Neural progenitor cell (in vitro differentiated cells): ENCODE measurements at regions not wholly inside any gene's neighbourhood (a gene's known extent, or its start where the extent isn't known, plus 50 kb on each side); places are given as distances from the start of the nearest gene placed in this dataset.
"Not testable (repeated sequence)": the region's sequence is repeated elsewhere in the genome, so short reads cannot be mapped to it uniquely, and the experiment has no call there.

Experiments
- DNase-seq: peaks from one replicate; pipeline ENCODE4 v3.0.0-alpha.2; 2016; ENCODE audit warnings: low spot score
- H2AFZ ChIP-seq: fragments of 200-600 bp; sonication (generic); replicated peaks from 2 replicates; pipeline ENCODE4 v1.6.1; 2016; ENCODE audit warnings: antibody characterized with exemption
- H3F3A ChIP-seq: fragments of 200-600 bp; sonication (generic); 2 replicates; pipeline ENCODE4 v1.6.1; 2016; ENCODE audit warnings: antibody characterized with exemption, low read depth
- H3K27ac ChIP-seq: fragments of 200-600 bp; sonication (generic); 2 replicates; pipeline ENCODE4 v1.5.1; 2016; ENCODE audit warnings: mild to moderate bottlenecking
- H3K27me3 ChIP-seq: fragments of 200-600 bp; sonication (generic); 2 replicates; pipeline ENCODE4 v1.6.1; 2016; ENCODE audit warnings: mild to moderate bottlenecking, moderate library complexity
- H3K36me3 ChIP-seq: fragments of 200-600 bp; sonication (generic); 2 replicates; pipeline ENCODE4 v1.5.1; 2016
- H3K4me1 ChIP-seq: fragments of 200-600 bp; sonication (generic); 2 replicates; pipeline ENCODE4 v1.6.1; 2016; ENCODE audit warnings: mixed run types
- H3K4me2 ChIP-seq: fragments of 200-600 bp; sonication (generic); 2 replicates; pipeline ENCODE4 v1.6.1; 2016
- H3K4me3 ChIP-seq: fragments of 200-600 bp; sonication (generic); 2 replicates; pipeline ENCODE4 v1.5.1; 2016
- H3K79me2 ChIP-seq: fragments of 200-600 bp; sonication (generic); 2 replicates; pipeline ENCODE4 v1.6.1; 2016; ENCODE audit warnings: low read depth
- H3K9ac ChIP-seq: fragments of 200-600 bp; sonication (generic); 2 replicates; pipeline ENCODE4 v1.6.1; 2016
- H3K9me3 ChIP-seq: fragments of 200-600 bp; sonication (generic); 2 replicates; pipeline ENCODE4 v1.5.1; 2016; ENCODE audit warnings: low read depth
- H4K20me1 ChIP-seq: fragments of 200-600 bp; sonication (generic); 2 replicates; pipeline ENCODE4 v1.6.1; 2016; ENCODE audit warnings: low read depth
- H3K27ac Mint-ChIP-seq: 3 replicates; pipeline ENCODE4 v1.8.0; 2021; ENCODE audit warnings: mixed read lengths
- H3K27me3 Mint-ChIP-seq: 2 replicates; pipeline ENCODE4 v1.8.0; 2022; ENCODE audit warnings: low read depth, mild to moderate bottlenecking, inconsistent platforms, moderate library complexity, mixed read lengths; ENCODE audit not compliant: insufficient read depth
- H3K36me3 Mint-ChIP-seq: 3 replicates; pipeline ENCODE4 v1.8.0; 2021; ENCODE audit warnings: mixed read lengths
- H3K4me1 Mint-ChIP-seq: 3 replicates; pipeline ENCODE4 v1.8.0; 2021; ENCODE audit warnings: mixed read lengths
- H3K4me3 Mint-ChIP-seq: 3 replicates; pipeline ENCODE4 v1.8.0; 2021; ENCODE audit warnings: mild to moderate bottlenecking, moderate library complexity, mixed read lengths
- H3K9me3 Mint-ChIP-seq: 3 replicates; pipeline ENCODE4 v1.8.0; 2020; ENCODE audit warnings: mixed read lengths

DNA sequence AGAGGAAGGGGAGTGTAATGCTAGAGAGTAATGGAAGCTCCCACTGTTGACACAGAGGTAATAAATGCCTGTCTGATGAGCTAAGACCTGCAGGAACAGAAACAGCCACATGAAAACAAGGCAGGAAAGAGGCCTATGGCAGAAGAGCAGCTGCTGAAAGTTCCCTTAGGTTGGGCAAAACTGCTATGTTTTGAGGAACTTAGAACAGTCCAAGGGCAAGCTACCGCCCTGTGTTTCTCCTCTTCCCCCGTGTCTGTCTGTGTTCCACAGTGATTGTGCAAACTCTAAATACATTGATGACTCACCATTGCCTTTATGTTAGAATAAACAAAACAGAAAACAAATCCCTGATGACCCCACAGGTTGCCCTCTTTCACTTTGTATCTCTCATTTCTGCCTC lies 165.6 kb upstream of the POTEB2 start:
- not testable (repeated sequence) for H3K9ac ChIP-seq, H3K4me3 ChIP-seq, H3K27ac Mint-ChIP-seq, H3K4me3 Mint-ChIP-seq, H3K4me1 ChIP-seq, H3K27ac ChIP-seq, H3K27me3 Mint-ChIP-seq, H3K9me3 ChIP-seq, H3K36me3 Mint-ChIP-seq, H3K4me2 ChIP-seq, H4K20me1 ChIP-seq, H3K36me3 ChIP-seq, H3K79me2 ChIP-seq, H3K27me3 ChIP-seq, H3F3A ChIP-seq, H3K4me1 Mint-ChIP-seq, H3K9me3 Mint-ChIP-seq, DNase-seq, H2AFZ ChIP-seq

DNA sequence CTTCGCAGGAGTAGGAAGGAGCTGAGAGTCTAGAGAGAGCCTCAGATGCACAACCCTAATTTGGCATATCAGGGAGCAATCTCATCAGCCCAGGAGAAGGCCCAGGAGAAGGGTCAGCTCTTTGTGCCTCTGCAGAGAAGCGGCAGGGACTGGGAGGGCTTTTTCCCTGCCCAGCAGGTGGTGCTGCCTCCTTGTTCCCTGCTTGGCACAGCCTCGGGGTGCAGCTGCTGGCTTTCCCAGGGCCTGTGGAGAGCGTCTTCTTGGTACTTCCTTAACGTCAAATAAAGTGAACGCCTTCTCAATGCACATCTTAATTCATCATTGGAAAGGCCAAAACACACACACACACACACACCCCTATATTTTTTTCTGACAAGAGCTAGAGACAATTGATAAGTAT lies 162.9 kb upstream of the POTEB2 start:
- H3F3A ChIP-seq, H2AFZ ChIP-seq, H3K4me1 ChIP-seq, H3K4me1 Mint-ChIP-seq, H3K9me3 ChIP-seq, H3K27ac Mint-ChIP-seq, H3K9ac ChIP-seq, H3K9me3 Mint-ChIP-seq, H4K20me1 ChIP-seq, H3K27ac ChIP-seq, H3K27me3 ChIP-seq, H3K79me2 ChIP-seq, H3K36me3 ChIP-seq, H3K4me3 ChIP-seq, H3K4me2 ChIP-seq, H3K4me3 Mint-ChIP-seq, H3K27me3 Mint-ChIP-seq, H3K36me3 Mint-ChIP-seq, DNase-seq: not testable (repeated sequence)

- H3K4me3 Mint-ChIP-seq, H3K4me1 Mint-ChIP-seq, H3K4me2 ChIP-seq, H3K27me3 ChIP-seq, H3K27ac Mint-ChIP-seq, H3K9me3 Mint-ChIP-seq, H3K36me3 Mint-ChIP-seq, H3K27ac ChIP-seq, H3K9ac ChIP-seq, H3K79me2 ChIP-seq, H3K9me3 ChIP-seq, H3F3A ChIP-seq, H3K4me3 ChIP-seq, H3K4me1 ChIP-seq, H3K27me3 Mint-ChIP-seq, DNase-seq, H4K20me1 ChIP-seq, H2AFZ ChIP-seq, H3K36me3 ChIP-seq: not testable (repeated sequence)
Measured at GRCh38 chr15:21027942-21028341, 161.8 kb upstream of the POTEB2 start.

DNA sequence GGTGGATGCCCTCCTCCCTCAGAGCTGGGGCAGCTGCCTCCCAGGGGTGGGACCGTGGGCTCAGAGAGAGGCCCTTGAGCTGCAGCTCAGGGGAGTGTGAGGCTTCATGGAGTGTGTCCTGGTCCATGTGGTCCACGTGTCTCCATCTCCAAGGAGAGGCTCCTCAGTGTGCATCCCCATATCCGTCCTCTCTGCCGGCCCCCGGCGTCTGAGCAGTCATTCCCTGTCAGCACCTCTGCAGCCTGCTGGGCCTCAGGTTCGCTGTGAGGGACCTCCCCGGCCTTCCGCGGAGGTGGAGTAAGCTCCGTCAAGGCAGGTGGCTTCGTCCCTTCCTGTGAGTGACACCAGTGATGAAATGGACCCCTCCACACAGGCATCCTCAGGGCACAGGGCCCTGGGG lies 160.7 kb upstream of the POTEB2 start:
- H3K4me1 ChIP-seq, H3K9ac ChIP-seq, H3K36me3 ChIP-seq, H3K4me1 Mint-ChIP-seq, H3K79me2 ChIP-seq, H3K4me3 ChIP-seq, H3K9me3 ChIP-seq, H4K20me1 ChIP-seq, H3K4me3 Mint-ChIP-seq, H3K27ac ChIP-seq, H3K9me3 Mint-ChIP-seq, DNase-seq, H3K27me3 ChIP-seq, H3K27ac Mint-ChIP-seq, H3K27me3 Mint-ChIP-seq, H2AFZ ChIP-seq, H3K4me2 ChIP-seq, H3K36me3 Mint-ChIP-seq, H3F3A ChIP-seq: not testable (repeated sequence)

- H3K36me3 ChIP-seq, H3K27me3 ChIP-seq, H3K36me3 Mint-ChIP-seq, H3K4me1 ChIP-seq, H3K4me3 Mint-ChIP-seq, H3K9me3 Mint-ChIP-seq, H4K20me1 ChIP-seq, H3K4me3 ChIP-seq, H3K9ac ChIP-seq, DNase-seq, H2AFZ ChIP-seq, H3K9me3 ChIP-seq, H3K4me1 Mint-ChIP-seq, H3K4me2 ChIP-seq, H3K27me3 Mint-ChIP-seq, H3K27ac ChIP-seq, H3K27ac Mint-ChIP-seq, H3K79me2 ChIP-seq, H3F3A ChIP-seq: not testable (repeated sequence)
Measured at GRCh38 chr15:21024235-21024987, 158.3 kb upstream of the POTEB2 start.

DNA sequence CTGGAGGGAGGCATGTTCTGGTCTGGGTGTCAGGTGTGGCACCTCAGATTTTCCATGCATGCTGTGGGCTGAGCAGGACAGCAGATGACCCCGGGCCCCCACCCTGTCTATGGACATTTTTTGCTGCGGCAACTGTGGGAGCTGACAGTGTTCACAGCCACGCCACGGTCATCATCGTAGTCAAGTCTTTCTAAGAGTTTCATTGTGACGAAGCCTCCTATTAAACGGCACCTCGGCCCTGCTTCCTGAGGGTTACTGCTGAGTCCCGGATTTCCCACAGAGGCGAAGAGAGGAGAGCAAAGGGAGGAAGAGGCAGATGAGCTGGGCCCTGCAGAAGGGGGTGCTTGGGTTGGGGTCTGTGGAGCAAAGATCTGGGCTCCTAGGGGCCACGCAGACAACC lies 152.1 kb upstream of the POTEB2 start:
- not testable (repeated sequence) for H3F3A ChIP-seq, H3K36me3 Mint-ChIP-seq, H3K27me3 ChIP-seq, DNase-seq, H3K4me3 Mint-ChIP-seq, H3K4me3 ChIP-seq, H3K9me3 Mint-ChIP-seq, H3K4me2 ChIP-seq, H3K27ac Mint-ChIP-seq, H3K4me1 Mint-ChIP-seq, H4K20me1 ChIP-seq, H3K9ac ChIP-seq, H3K9me3 ChIP-seq, H3K79me2 ChIP-seq, H2AFZ ChIP-seq, H3K27ac ChIP-seq, H3K36me3 ChIP-seq, H3K4me1 ChIP-seq, H3K27me3 Mint-ChIP-seq

GRCh38 chr15:21017326-21017725 lies 151.2 kb upstream of the POTEB2 start:
- H3K9me3 Mint-ChIP-seq, H3K4me2 ChIP-seq, H3K4me3 ChIP-seq, H3K27me3 ChIP-seq, H3K27ac Mint-ChIP-seq, H3K9ac ChIP-seq, H3K4me3 Mint-ChIP-seq, H3K9me3 ChIP-seq, H3K79me2 ChIP-seq, H3K36me3 Mint-ChIP-seq, H4K20me1 ChIP-seq, H2AFZ ChIP-seq, H3K36me3 ChIP-seq, H3F3A ChIP-seq, H3K4me1 Mint-ChIP-seq, H3K4me1 ChIP-seq, H3K27ac ChIP-seq, DNase-seq, H3K27me3 Mint-ChIP-seq: not testable (repeated sequence)

GRCh38 chr15:21016589-21016988 lies 150.5 kb upstream of the POTEB2 start:
- not testable (repeated sequence) for H3K36me3 Mint-ChIP-seq, H2AFZ ChIP-seq, H3K27me3 Mint-ChIP-seq, H3K27ac Mint-ChIP-seq, H3K4me1 Mint-ChIP-seq, H3K9ac ChIP-seq, DNase-seq, H4K20me1 ChIP-seq, H3K9me3 Mint-ChIP-seq, H3K4me3 Mint-ChIP-seq, H3K79me2 ChIP-seq, H3K9me3 ChIP-seq, H3K4me2 ChIP-seq, H3F3A ChIP-seq, H3K27me3 ChIP-seq, H3K4me3 ChIP-seq, H3K27ac ChIP-seq, H3K4me1 ChIP-seq, H3K36me3 ChIP-seq
